ENCODE measurements at regions not wholly inside any gene's neighbourhood (a gene's known extent, or its start where the extent isn't known, plus 50 kb on each side); places are given as distances from the start of the nearest gene placed in this dataset.
"Not testable (repeated sequence)": the region's sequence is repeated elsewhere in the genome, so short reads cannot be mapped to it uniquely, and the experiment has no call there.

GRCh38 chr13:86426437-86426836 is 627.2 kb upstream of the SLITRK6 start:
- no peak for DNase-seq

- DNase-seq, result no peak
These were observed 630.5 kb upstream of the SLITRK6 start for GRCh38 chr13:86429756-86430155.

- DNase-seq, result no peak
These were observed 638.8 kb upstream of the SLITRK6 start for GRCh38 chr13:86438034-86438433.

GRCh38 chr13:86445206-86445605 is 646.0 kb upstream of the SLITRK6 start:
- DNase-seq, result no peak

- no peak for DNase-seq
These were observed 646.5 kb upstream of the SLITRK6 start for GRCh38 chr13:86445672-86446071.

- no peak for DNase-seq
These were observed 647.1 kb upstream of the SLITRK6 start for GRCh38 chr13:86446311-86446710.

- DNase-seq, result no peak
These were observed 648.3 kb upstream of the SLITRK6 start for GRCh38 chr13:86447479-86447878.

- no peak for DNase-seq
These were observed 662.8 kb upstream of the SLITRK6 start for GRCh38 chr13:86462011-86462410.

- no peak for DNase-seq
These were observed 665.0 kb upstream of the SLITRK6 start for GRCh38 chr13:86464193-86464592.

GRCh38 chr13:86474971-86475370 is 675.8 kb upstream of the SLITRK6 start:
- no peak for DNase-seq

GRCh38 chr13:86476656-86477055 is 677.4 kb upstream of the SLITRK6 start:
- no peak for DNase-seq

- no peak for DNase-seq
These were observed 687.4 kb upstream of the SLITRK6 start for GRCh38 chr13:86486582-86486981.

- no peak for DNase-seq
These were observed 691.9 kb upstream of the SLITRK6 start for GRCh38 chr13:86491121-86491520.

- DNase-seq, result not testable (repeated sequence)
These were observed 702.7 kb upstream of the SLITRK6 start for GRCh38 chr13:86501931-86502330.

GRCh38 chr13:86510792-86511191 is 711.6 kb upstream of the SLITRK6 start:
- DNase-seq, result no peak

- no peak for DNase-seq
These were observed 742.2 kb upstream of the SLITRK6 start for GRCh38 chr13:86541461-86541860.

GRCh38 chr13:86554066-86554465 is 754.8 kb upstream of the SLITRK6 start:
- DNase-seq, result no peak

- DNase-seq, result no peak
These were observed 760.7 kb upstream of the SLITRK6 start for GRCh38 chr13:86559901-86560300.

GRCh38 chr13:86562866-86563265 is 763.6 kb upstream of the SLITRK6 start:
- DNase-seq, result no peak

- no peak for DNase-seq
These were observed 764.1 kb upstream of the SLITRK6 start for GRCh38 chr13:86563308-86563707.

- no peak for DNase-seq
These were observed 767.9 kb upstream of the SLITRK6 start for GRCh38 chr13:86567119-86567518.

- DNase-seq, result no peak
These were observed 769.9 kb upstream of the SLITRK6 start for GRCh38 chr13:86569119-86569518.

- no peak for DNase-seq
These were observed 770.8 kb upstream of the SLITRK6 start for GRCh38 chr13:86569974-86570373.

GRCh38 chr13:86572115-86572514 is 772.9 kb upstream of the SLITRK6 start:
- no peak for DNase-seq

- no peak for DNase-seq
These were observed 780.4 kb upstream of the SLITRK6 start for GRCh38 chr13:86579662-86580061.

GRCh38 chr13:86581706-86582105 is 782.5 kb upstream of the SLITRK6 start:
- no peak for DNase-seq
